Activated naive CD4-positive, alpha-beta T cell treated with anti-CD3 and anti-CD28 coated beads, Interleukin-2, amount 10 ng/mL, durations not matched to agents 7 days and 5 days (primary cell): ENCODE measurements at regions not wholly inside any gene's neighbourhood (a gene's known extent, or its start where the extent isn't known, plus 50 kb on each side); places are given as distances from the start of the nearest gene placed in this dataset.

ENCODE experiments used
- CTCF ChIA-PET: fragments of 350-600 bp; sonication (Branson Sonifier 250); formaldehyde crosslinking; loops from one replicate; lab custom pipeline; 2021; ENCODE audit warnings: antibody characterized with exemption; lab: Charles Lee
- DNase-seq: peaks from one replicate; pipeline ENCODE4 v3.0.0-alpha.2; 2020
- H3K27ac Mint-ChIP-seq: one replicate; pipeline ENCODE4 v1.8.0; 2021; ENCODE audit warnings: mild to moderate bottlenecking, moderate library complexity, mixed read lengths
- H3K27me3 Mint-ChIP-seq: one replicate; pipeline ENCODE4 v1.8.0; 2021; ENCODE audit warnings: mild to moderate bottlenecking, mixed read lengths
- H3K36me3 Mint-ChIP-seq: one replicate; pipeline ENCODE4 v1.8.0; 2021; ENCODE audit warnings: mixed read lengths
- H3K4me1 Mint-ChIP-seq: one replicate; pipeline ENCODE4 v1.8.0; 2021; ENCODE audit warnings: mixed read lengths
- H3K4me3 Mint-ChIP-seq: one replicate; pipeline ENCODE4 v1.8.0; 2021; ENCODE audit warnings: mild to moderate bottlenecking, moderate library complexity, mixed read lengths
- H3K9me3 Mint-ChIP-seq: one replicate; pipeline ENCODE4 v1.8.0; 2021; ENCODE audit warnings: mixed read lengths

DNA sequence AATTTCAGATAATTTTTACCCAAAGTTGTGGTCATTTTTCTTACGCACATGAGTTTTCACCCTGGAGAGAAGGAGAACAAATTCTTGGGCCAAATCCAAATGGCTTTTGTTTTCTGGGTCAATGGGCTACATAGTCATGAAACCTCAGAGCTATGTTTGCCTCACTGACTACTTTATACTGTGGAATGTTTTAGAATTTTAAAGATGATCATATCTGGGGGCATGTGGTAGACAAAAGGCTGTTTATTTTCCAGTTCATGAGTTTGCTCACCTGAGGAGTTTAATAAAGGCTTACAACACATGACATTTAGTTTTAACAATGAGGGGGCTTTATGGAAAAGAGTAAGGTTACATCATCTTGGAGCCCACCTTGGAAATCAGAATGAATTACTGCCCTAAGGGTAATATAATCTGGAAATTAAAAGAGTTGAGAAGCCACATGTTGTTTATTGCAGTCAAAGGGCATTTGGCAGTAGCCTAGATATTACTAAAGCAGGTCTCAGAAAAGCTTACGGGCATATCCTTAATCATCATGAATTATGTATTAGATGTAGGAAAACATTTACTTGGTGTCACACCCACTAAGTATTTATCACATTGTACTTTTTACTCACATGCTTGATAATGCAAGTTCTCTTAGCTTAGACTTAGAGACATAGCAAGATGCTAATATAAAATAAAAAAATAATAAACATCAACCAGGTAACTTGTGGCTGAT lies 466.1 kb downstream of the EDEM1 start:
- H3K36me3 Mint-ChIP-seq = no peaks in the 10 kb centered on the region
- peaks cover 8% of the 10 kb centered on the region for H3K9me3 Mint-ChIP-seq
- no peak for DNase-seq
- H3K27ac Mint-ChIP-seq = no peak overlapping the region
- CTCF ChIA-PET = interaction anchor here (1.7 kb wide), 1 partner anchor 15 kb away, joined by 3 read pairs; no protein-coding TSS in a partner anchor
- H3K4me1 Mint-ChIP-seq = no peaks in the 10 kb centered on the region
- H3K4me3 Mint-ChIP-seq = no peak overlapping the region
- H3K27me3 Mint-ChIP-seq = no peaks in the 10 kb centered on the region

DNA sequence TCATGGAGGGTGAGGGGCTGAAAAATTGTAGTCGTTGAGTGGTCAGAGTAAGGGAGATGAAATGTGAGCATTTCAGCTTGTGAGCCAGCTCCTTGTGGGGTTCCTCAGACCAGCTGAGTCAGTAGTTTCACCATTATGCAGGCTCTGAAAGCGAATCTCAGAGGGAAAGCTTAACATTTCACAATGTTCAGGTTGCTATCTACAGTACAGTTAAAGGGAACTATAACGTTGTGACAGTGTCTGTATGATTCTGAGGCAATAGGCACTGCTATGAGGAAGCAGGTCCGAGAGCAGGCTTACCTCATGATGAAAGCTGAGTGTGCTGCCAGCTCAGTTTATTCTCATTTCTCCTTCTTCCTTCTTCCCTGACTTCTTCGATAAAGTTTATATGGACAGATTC lies 469.6 kb downstream of the EDEM1 start:
- Mint-ChIP-seq H3K27me3 (no peaks in the 10 kb centered on the region), H3K9me3 (peaks cover 10% of the 10 kb centered on the region), H3K36me3 (no peaks in the 10 kb centered on the region), H3K27ac (no peak overlapping the region), H3K4me3 (no peak overlapping the region), H3K4me1 (no peaks in the 10 kb centered on the region)
- CTCF ChIA-PET = no interaction called here
- DNase-seq = no peak

- H3K4me1 Mint-ChIP-seq = no peaks in the 10 kb centered on the region
- no peak for DNase-seq
- CTCF ChIA-PET = interaction anchor here (0.7 kb wide), 1 partner anchor 1130 kb away, joined by 3 read pairs; no protein-coding TSS in a partner anchor
- peaks cover 10% of the 10 kb centered on the region for H3K9me3 Mint-ChIP-seq
- H3K4me3 Mint-ChIP-seq = no peak overlapping the region
- no peak overlapping the region for H3K27ac Mint-ChIP-seq
- no peaks in the 10 kb centered on the region for H3K27me3 Mint-ChIP-seq
- no peaks in the 10 kb centered on the region for H3K36me3 Mint-ChIP-seq
These were observed 476.1 kb downstream of the EDEM1 start for GRCh38 chr3:5663601-5664000.

DNA sequence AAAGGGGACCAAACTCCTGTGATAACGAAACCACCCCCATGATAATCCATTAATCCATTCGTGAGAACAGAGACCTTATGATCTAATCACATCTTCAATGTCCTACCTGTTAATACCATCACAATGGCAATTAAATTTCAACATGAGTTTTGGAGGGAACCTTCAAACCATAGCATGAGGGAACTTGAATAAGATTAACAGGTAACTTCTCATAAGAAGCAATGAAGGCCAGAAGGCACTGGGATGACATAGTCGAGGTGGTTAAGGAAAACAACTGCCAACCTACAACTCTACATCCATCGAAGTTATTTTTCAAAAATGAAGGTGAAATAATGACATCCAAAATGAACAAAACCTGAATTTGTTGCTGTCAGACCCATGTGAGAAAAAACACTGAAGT lies 478.9 kb downstream of the EDEM1 start:
- Mint-ChIP-seq H3K9me3 (peaks cover 6% of the 10 kb centered on the region), H3K4me1 (no peaks in the 10 kb centered on the region), H3K36me3 (no peaks in the 10 kb centered on the region), H3K27me3 (no peaks in the 10 kb centered on the region), H3K4me3 (no peak overlapping the region), H3K27ac (no peak overlapping the region)
- no peak for DNase-seq
- CTCF ChIA-PET = no interaction called here

GRCh38 chr3:5673521-5673920 lies 486.0 kb downstream of the EDEM1 start:
- H3K27ac Mint-ChIP-seq = no peak overlapping the region
- no peaks in the 10 kb centered on the region for H3K36me3 Mint-ChIP-seq
- no peaks in the 10 kb centered on the region for H3K4me1 Mint-ChIP-seq
- no peaks in the 10 kb centered on the region for H3K27me3 Mint-ChIP-seq
- DNase-seq = no peak
- H3K4me3 Mint-ChIP-seq = no peak overlapping the region
- H3K9me3 Mint-ChIP-seq = peaks cover 4% of the 10 kb centered on the region
- CTCF ChIA-PET = no interaction called here

- H3K4me1 Mint-ChIP-seq = no peaks in the 10 kb centered on the region
- H3K9me3 Mint-ChIP-seq = peaks cover 9% of the 10 kb centered on the region
- H3K36me3 Mint-ChIP-seq = no peaks in the 10 kb centered on the region
- H3K4me3 Mint-ChIP-seq = no peak overlapping the region
- no peak overlapping the region for H3K27ac Mint-ChIP-seq
- no peak for DNase-seq
- CTCF ChIA-PET = no interaction called here
- no peaks in the 10 kb centered on the region for H3K27me3 Mint-ChIP-seq
These were observed 487.8 kb downstream of the EDEM1 start for GRCh38 chr3:5675319-5675718.

- Mint-ChIP-seq H3K9me3 (peaks cover 9% of the 10 kb centered on the region), H3K27ac (no peak overlapping the region), H3K4me1 (no peaks in the 10 kb centered on the region), H3K27me3 (no peaks in the 10 kb centered on the region), H3K36me3 (no peaks in the 10 kb centered on the region), H3K4me3 (no peak overlapping the region)
- no peak for DNase-seq
- CTCF ChIA-PET = no interaction called here
These were observed 490.0 kb downstream of the EDEM1 start for GRCh38 chr3:5677555-5677954.

DNA sequence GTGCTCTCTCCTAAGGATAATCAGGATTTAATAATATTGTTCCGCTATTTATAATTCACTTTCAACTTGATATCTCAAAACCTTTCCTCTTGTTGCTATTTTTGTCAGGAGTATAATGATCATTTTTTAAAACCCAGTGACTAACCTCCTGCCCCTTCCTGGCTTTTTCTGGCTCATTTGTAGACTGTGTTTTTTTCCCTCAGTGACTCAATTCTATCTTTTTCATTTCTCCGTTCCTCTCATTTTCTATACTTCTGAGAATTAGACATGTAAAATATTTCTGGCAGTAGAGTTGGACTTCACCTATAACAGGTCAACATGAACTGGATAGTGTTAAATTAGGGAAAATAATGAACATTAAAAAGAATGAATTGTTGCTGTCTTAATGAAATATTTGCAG lies 490.7 kb downstream of the EDEM1 start:
- Mint-ChIP-seq H3K9me3 (peaks cover 9% of the 10 kb centered on the region), H3K4me3 (no peak overlapping the region), H3K4me1 (no peaks in the 10 kb centered on the region), H3K36me3 (no peaks in the 10 kb centered on the region), H3K27ac (no peak overlapping the region), H3K27me3 (no peaks in the 10 kb centered on the region)
- no peak for DNase-seq
- CTCF ChIA-PET = no interaction called here

- CTCF ChIA-PET = no interaction called here
- H3K27me3 Mint-ChIP-seq = no peaks in the 10 kb centered on the region
- H3K9me3 Mint-ChIP-seq = peaks cover 9% of the 10 kb centered on the region
- H3K27ac Mint-ChIP-seq = no peak overlapping the region
- DNase-seq = no peak
- no peak overlapping the region for H3K4me3 Mint-ChIP-seq
- H3K36me3 Mint-ChIP-seq = no peaks in the 10 kb centered on the region
- no peaks in the 10 kb centered on the region for H3K4me1 Mint-ChIP-seq
These were observed 491.3 kb downstream of the EDEM1 start for GRCh38 chr3:5678844-5679243.

GRCh38 chr3:5687230-5687629 lies 499.7 kb downstream of the EDEM1 start:
- Mint-ChIP-seq H3K36me3 (no peaks in the 10 kb centered on the region), H3K27me3 (no peaks in the 10 kb centered on the region), H3K4me3 (no peak overlapping the region), H3K27ac (no peak overlapping the region), H3K4me1 (no peaks in the 10 kb centered on the region), H3K9me3 (peaks cover 14% of the 10 kb centered on the region)
- DNase-seq = no peak
- CTCF ChIA-PET = interaction anchor here (0.6 kb wide), 1 partner anchor 430 kb away, joined by 5 read pairs; no protein-coding TSS in a partner anchor

DNA sequence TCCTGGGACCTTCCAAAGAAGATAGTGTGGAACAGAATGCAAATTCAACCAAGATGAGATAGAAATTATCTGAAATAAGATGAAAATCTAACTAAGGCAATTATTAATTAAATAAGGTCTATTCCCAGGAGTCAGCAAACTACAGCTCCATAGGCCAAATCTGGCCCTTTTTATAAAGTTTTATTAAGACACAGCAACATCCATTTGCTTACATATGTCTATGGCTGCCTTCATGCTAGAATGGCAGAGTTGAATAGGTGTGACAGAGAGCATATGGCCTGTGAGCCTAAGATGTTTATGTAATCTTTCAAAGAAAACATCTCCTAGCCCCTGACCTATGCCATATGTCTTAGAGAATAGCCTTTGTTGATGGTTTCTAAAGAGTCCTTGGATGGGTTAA lies 503.0 kb downstream of the EDEM1 start:
- CTCF ChIA-PET = no interaction called here
- Mint-ChIP-seq H3K36me3 (no peaks in the 10 kb centered on the region), H3K4me1 (no peaks in the 10 kb centered on the region), H3K9me3 (peaks cover 17% of the 10 kb centered on the region), H3K27ac (no peak overlapping the region), H3K4me3 (no peak overlapping the region), H3K27me3 (no peaks in the 10 kb centered on the region)
- DNase-seq = no peak

DNA sequence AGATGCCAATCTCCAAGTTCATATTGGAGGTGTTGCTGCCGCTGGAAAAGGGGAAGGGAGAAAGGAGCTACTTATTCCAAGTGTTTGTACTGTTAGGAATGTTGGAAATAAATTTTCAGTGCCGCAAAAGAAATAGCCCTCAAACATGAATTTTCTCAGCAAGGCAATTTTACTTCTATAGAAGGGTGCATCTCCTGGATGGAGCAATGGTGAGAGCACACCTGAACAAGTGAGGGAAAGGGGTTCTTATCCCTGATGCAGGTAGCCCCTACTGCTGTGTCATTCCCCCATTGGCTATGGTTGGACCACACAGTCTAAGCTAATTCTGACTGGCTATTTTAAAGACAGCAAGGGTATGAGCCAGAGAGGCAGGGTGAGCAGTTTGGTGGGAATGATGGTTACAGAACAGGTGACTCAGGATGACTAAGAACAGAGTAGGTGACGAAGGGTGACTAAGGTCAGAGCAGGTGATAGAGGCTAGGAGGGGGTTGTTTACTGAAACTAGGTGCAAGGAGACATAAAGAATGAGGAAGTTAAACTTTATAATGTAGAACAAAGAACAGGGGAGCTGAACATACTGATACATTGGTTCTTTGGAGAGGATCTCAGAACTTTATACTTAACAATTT lies 503.5 kb downstream of the EDEM1 start:
- H3K4me1 Mint-ChIP-seq = no peaks in the 10 kb centered on the region
- H3K27me3 Mint-ChIP-seq = no peaks in the 10 kb centered on the region
- H3K27ac Mint-ChIP-seq = no peak overlapping the region
- DNase-seq = no peak
- CTCF ChIA-PET = no interaction called here
- no peak overlapping the region for H3K4me3 Mint-ChIP-seq
- H3K9me3 Mint-ChIP-seq = peaks cover 14% of the 10 kb centered on the region
- no peaks in the 10 kb centered on the region for H3K36me3 Mint-ChIP-seq

GRCh38 chr3:5692446-5692845 lies 504.9 kb downstream of the EDEM1 start:
- H3K27ac Mint-ChIP-seq = no peak overlapping the region
- DNase-seq = no peak
- no peak overlapping the region for H3K4me3 Mint-ChIP-seq
- no peaks in the 10 kb centered on the region for H3K36me3 Mint-ChIP-seq
- no peaks in the 10 kb centered on the region for H3K4me1 Mint-ChIP-seq
- peaks cover 12% of the 10 kb centered on the region for H3K9me3 Mint-ChIP-seq
- no peaks in the 10 kb centered on the region for H3K27me3 Mint-ChIP-seq
- CTCF ChIA-PET = no interaction called here

- CTCF ChIA-PET = no interaction called here
- peaks cover 13% of the 10 kb centered on the region for H3K9me3 Mint-ChIP-seq
These were observed 506.8 kb downstream of the EDEM1 start for GRCh38 chr3:5694266-5694665.

GRCh38 chr3:5698851-5699250 lies 511.3 kb downstream of the EDEM1 start:
- H3K27me3 Mint-ChIP-seq = no peaks in the 10 kb centered on the region
- no peak overlapping the region for H3K4me3 Mint-ChIP-seq
- H3K27ac Mint-ChIP-seq = no peak overlapping the region

More at GRCh38 chr3:5694266-5694665, 506.8 kb downstream of the EDEM1 start:
- Mint-ChIP-seq H3K4me3 (no peak overlapping the region), H3K27ac (no peak overlapping the region), H3K36me3 (no peaks in the 10 kb centered on the region), H3K4me1 (no peaks in the 10 kb centered on the region), H3K27me3 (no peaks in the 10 kb centered on the region)
- DNase-seq = no peak

More at GRCh38 chr3:5698851-5699250, 511.3 kb downstream of the EDEM1 start:
- H3K36me3 Mint-ChIP-seq = no peaks in the 10 kb centered on the region
- CTCF ChIA-PET = no interaction called here
- H3K4me1 Mint-ChIP-seq = no peaks in the 10 kb centered on the region
- no peak for DNase-seq
- peaks cover 4% of the 10 kb centered on the region for H3K9me3 Mint-ChIP-seq
